Stimulated activated CD4-positive, alpha-beta T cell treated with anti-CD3 and anti-CD28 coated beads, Interleukin-4, amount 100 ng/mL, for 1 hour (primary cell): ENCODE measurements at regions not wholly inside any gene's neighbourhood (a gene's known extent, or its start where the extent isn't known, plus 50 kb on each side); places are given as distances from the start of the nearest gene placed in this dataset.
"Not testable (repeated sequence)": the region's sequence is repeated elsewhere in the genome, so short reads cannot be mapped to it uniquely, and the experiment has no call there.

Experiments used
- DNase-seq: peaks from one replicate; pipeline ENCODE4 v3.0.0-alpha.2; 2020

DNA sequence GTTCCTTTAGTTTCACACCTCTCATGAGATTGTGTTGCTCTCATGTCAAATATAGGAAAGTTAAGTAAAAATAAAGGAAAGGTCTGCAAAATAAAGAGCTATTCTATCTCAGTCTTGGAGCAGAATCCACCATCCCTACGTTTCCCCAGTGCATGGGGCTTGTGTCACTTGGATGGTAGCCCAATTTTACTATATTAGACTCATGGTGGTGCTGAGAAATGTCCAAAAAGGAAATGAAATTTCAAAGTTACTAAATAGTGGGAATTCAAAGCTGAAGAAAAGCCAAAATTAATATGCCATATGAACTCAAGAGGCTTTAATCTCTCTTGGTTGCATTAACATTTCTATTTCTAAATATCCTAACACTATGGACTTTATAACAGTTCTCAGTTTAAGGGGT, 1283.3 kb upstream of the GJE1 start:
- no peak for DNase-seq

DNA sequence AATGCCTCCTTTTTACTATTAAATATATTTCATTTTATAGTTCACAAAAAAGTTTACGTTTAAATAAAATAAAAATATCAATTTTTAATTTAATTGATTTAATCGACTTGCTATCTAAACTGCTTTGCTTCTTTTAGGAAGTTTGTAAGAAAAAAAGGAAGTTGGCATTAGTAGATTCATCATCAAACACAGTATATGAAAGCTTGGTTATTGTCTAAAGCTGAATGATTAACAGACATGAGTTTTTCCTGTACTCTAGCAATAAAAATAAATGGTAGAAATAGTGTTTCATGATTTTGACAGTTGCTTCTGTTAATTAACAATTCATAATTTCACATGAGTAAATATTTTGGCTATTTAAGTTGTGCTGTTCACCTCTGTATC, 1285.5 kb upstream of the GJE1 start:
- no peak for DNase-seq

DNA sequence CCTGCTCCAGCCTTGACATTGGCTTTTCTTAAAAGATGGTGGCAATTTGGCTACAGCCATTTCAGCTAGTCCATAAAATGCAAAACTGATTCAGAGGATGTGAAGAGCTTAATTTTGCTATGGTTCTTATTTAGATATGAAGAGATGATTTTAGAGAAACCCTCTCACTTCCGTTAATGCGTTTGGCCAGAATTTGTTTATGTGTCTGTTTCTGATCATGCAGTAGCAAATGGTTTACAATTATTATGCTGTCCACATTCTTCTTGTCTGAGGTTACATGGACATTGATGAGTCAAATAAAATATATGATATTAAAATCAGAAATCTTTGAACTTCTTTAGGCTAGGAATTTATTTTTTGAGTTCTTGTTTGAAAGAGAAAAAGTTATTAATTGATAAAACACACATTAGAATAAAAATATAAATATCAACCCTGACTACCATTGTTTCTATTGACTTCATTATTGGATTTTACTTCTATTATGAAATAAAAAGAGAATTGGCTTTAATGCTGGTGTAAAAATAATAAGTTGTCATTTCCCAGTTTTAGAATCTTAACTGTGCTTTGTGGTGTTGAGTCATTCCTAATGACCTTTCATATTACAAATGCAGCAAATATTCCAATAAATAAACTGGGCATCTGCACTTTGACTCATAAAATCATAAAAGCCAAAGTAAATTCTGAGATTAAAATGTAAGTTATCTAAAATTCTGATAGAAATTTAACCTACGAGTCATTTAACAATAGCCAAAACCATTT, 1286.0 kb upstream of the GJE1 start:
- DNase-seq: no peak

DNA sequence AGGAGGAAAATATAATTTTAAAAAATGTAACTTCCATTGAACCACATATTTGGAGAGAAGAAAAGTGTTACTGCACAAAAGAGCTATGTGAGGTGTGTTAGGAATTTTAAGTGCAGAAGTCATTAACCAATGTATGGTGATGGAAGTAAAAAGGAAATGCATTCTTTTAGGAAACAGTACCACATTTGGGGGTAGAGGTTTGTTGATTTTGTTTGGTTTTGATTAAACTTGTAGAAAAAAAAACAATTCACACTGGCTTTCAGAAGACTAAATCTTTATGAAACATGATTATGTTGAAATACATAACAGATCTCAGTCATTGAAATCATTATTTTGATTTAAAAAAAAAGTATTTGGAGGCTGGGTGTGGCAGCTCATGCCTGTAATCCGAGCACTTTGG, 1287.0 kb upstream of the GJE1 start:
- no peak for DNase-seq

DNA sequence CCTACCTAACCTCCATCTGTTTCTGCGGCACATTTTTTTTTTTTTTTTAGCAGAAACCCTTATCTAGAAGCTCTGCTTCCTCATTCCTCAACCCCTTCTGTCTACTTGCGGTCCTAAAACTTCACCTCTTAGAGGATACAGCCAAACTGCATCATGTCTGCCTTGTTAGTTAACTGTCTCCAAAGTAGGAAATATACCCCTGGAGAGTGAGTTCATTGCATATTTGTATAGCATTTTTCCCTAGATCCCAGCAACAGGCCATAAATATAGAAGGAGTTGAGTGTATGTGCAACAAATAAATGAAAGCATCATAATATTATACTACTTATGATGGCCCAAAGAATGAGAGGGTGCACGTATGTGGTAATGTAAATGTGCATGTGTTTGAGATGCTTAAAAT, 1288.6 kb upstream of the GJE1 start:
- DNase-seq: no peak

DNA sequence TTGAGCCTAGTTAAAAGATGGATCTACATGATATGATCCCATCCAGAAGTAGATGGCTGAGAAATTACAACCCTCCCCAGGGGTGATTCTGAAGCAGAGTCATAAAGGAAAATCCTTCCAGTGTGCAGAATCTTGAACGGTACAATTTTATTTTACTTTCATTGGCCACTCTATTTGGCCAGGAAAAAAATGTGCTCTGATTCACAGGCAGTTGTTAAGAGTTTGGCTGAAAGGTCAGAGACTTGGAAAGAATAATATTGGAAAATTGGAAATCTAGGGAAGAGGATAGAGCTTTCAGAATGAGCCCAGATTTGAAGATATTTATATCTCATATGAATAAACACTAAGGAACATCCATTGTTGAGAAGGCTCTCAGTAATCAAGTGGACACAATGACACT, 1299.3 kb upstream of the GJE1 start:
- DNase-seq: no peak

DNA sequence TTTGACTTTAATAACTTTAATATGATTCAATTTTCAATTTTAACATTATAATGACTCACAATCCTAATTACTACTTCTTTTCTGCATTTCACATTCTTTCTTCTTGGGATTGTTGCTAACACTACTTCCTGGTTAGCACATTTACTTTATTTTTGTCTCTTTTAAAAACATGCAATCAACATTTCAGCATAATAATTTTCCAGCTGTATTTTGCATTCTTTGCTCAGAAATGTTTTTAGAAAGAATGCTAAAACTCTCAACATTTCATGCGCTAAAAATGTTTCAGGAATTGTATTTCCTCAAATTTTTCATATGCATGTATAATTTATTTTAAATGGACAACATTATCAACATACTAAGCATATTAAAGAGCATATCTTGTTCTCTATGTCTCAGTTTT, 1302.1 kb upstream of the GJE1 start:
- no peak for DNase-seq

DNA sequence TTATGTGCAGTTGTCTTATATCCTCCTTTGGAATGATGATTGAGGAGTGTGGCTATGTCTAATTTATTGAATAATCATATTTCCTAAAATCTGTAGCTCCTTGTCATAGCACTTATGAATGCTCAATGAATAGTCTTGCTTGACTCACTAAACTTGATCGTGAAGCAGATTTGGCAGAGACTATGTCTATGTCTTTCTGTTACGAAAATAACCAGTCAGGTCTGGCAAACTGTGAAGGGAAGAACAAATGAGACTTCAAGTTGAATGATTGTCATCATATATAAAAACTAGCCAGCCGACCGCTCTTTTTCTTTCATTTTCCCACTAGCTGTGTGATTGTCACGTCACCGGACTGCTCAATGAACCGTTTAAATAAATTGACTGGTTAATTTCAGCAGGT, 1303.9 kb upstream of the GJE1 start:
- DNase-seq: no peak

DNA sequence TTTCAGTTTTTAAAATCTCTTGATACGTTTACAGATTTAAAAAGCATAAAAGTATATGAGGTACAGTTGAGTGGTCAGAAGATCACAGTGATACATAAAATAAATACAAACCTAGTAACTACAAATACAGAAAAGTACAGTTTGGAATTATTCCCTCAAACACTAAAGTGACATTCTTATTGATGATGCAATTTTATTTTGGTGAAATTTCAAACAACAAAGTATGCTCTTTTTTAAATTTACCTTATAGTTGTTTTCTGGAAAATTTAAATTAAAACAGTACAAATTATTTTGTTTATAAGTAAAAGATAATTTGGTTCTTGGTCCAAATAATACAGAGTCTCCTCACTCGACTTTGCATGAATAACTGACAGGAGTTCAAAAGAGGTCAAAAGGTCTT, 1305.1 kb upstream of the GJE1 start:
- no peak for DNase-seq

DNA sequence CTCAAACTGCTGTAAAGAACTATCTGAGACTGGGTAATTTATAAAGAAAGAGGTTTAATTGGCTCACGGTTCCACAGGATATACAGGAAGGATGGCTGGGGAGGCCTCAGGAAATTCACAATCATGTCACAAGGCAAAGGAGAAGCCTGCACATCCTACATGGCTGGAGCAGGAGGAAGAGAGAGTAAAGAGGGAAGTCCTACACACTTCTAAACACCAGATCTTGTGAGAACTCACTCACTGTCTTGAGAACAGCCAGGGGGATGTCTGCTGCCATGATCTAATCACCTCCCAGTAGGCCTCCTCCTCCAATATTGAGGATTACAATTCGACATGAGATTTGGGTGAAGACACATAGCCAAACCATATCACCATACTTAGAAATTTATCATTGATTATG, 1307.0 kb upstream of the GJE1 start:
- DNase-seq: no peak

DNA sequence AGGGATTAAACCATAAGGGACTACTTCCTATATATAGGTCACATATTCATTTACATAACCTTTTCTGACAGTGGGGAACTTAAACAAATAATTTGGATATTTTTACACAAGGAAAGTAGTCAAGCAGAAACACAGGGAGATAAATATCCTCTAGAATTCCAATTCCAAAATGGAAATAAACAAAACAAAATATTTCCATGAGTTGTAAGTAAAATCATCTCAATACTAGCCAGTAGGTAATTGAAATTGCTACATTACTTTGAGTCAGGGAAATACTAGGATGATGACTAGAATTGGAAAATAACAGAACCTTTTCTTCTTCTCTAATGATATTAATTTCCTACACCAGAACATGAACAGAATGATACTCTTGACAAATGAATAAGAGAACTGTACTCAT, 1308.1 kb upstream of the GJE1 start:
- no peak for DNase-seq

DNA sequence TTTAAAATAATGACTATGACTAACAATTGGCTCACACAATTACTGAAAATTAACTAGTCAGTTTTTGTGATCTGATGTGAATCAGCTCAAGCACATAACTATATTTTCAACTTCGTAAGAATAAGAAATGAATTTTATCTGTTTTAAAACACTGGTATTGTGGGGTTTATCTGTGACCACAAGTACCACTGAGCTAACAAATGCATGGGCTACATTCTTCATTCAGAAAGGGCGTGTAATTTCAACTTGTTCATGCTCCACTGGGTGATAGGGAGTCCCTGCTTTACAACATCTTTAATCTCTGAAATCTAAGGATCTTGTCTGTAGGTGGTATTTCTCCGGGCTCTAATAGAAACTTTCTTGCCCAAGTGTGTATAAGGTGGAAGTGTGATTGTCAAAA, 1311.5 kb upstream of the GJE1 start:
- no peak for DNase-seq

DNA sequence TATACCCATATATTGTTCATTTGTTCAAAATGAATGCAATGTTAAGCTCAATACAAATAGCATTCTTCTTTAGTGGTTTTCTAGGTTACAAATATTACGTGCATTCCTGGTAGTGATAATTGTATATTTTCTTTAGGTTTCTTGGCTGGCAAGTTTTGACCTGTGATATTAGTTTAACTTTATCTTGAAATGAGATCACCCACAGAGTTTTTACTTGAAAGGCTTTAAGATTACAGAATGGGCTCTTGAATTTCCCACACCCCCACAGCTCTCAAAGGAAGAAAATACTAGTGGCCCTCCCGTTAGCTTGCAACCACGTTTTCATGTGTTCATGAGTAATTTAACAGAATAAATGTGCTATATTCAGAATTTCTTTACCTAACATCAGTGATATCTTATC, 1315.5 kb upstream of the GJE1 start:
- no peak for DNase-seq

DNA sequence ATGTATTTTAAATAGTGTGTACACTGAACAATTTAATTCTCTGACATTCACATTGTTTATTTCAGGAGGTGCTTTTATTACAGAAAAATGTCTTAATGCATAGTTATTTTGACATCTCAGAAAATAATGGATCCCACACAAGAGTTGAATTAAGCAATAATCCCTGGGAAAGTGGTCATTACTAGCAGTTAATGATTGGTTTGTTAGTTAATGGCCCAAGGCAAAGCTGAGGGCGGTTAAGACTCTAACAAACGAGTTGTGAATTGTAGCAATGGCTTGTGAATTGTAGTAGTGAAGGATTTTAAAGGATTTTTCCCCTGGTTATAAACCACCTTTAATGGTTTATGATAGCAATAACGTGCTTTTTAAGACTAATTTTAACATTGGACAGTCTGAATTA, 1316.0 kb upstream of the GJE1 start:
- DNase-seq: no peak

DNA sequence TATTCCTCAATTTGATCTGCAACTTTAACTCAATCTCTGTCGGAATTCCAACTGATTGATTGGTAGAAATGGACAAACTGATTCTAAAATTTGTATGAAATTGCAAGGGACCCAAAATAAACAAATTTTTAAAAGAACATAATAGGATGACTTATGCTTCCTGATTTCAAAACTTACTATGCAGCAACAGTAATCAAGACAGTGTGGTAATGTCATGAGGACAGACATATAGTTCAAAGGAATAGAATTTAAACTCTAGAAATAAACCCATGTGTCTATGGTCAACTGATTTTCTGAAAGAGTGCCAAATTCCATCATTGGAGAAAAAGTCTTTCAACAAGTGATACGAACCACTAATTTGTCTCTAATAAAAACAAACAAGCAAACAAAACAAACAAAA, 1320.1 kb upstream of the GJE1 start:
- no peak for DNase-seq

DNA sequence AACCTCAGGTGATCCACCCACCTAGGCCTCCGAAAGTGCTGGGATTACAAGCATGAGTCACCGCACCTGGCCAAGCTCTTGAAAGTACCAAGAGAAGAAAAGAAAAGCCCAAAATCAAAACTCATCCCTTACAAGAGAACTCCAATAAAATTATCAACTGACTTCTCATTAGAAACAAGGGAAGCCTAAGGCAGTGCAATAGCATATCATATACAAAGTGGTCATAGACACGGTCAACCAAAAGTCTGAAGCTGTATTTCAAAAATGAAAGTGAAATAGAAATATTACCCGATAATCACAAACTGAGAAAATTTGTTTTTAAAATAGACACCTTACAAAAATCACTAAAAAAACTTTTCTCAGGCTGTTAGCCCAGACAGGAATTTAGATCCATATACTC, 1321.1 kb upstream of the GJE1 start:
- no peak for DNase-seq

DNA sequence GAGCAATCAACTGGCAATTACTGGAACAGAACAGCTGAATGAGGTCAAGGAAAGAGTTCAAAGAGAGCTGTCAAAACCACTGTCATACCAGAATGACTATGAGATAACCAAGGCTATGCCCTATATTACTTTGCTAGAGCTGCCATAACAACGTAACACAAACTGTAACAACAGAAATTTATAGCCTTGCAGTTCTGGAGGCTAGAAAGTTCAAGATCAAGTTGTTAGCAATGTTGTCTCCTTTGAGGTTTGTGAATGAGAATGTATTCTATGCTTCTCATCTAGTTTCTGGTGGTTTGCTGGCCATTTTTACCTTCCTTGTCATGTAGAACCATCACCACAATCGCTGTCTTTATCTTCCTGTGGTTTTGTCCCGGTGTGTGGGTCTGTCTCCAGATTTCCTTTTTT, 1323.0 kb upstream of the GJE1 start:
- no peak for DNase-seq

DNA sequence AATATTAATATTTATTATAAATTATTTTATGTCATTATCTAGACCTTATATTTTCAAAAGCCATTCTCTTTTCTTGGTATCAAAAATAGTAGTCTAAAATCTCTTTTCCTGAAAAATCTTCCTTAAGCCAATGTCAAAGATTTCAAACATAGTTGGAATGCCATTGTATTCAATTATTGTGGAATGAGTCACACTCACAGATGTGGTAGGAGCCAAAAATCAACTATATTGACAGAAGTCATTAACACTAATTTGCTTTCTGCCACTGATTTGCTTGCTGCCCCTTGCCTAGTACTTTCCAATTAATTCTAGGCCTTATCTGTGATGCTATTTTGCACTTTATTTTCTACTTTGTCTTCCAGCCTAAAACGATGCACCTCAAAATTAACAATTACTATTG, 1326.3 kb upstream of the GJE1 start:
- no peak for DNase-seq

DNA sequence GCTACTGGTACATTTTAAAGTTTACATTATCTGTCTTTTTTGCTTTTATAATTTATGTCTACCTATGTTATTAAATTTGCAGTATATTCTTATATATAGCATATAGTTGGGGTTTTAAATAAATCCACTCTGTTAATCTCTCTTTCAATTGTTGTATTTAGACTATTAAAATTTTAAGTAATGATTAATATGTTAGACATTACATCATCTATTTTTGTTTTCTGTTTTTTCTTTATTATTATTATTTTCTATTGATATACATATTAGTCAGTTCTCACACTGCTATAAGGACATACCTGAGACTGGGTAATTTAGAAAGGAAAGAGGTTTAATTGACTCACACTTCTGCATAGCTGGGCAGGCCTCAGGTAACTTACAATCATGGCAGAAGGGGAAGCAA, 1338.2 kb upstream of the GJE1 start:
- DNase-seq: no peak

DNA sequence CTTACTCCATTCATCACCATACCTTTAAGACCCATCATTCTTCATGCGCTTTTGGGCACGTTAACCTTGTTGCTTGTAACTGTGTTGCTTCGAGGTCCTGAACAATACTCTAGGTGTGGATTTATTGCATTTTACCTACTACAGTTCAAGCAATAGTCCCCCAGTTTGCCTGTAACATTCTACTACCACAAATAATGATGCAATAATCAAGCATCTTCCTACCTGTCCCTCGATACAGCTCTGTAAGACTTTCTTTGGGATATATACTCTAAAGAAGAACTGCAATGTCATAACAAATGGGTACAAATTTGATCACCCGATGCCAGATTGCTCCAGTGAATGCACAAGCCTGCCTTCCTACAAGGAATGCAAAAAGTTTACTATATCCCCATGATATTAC, 1342.6 kb upstream of the GJE1 start:
- no peak for DNase-seq

DNA sequence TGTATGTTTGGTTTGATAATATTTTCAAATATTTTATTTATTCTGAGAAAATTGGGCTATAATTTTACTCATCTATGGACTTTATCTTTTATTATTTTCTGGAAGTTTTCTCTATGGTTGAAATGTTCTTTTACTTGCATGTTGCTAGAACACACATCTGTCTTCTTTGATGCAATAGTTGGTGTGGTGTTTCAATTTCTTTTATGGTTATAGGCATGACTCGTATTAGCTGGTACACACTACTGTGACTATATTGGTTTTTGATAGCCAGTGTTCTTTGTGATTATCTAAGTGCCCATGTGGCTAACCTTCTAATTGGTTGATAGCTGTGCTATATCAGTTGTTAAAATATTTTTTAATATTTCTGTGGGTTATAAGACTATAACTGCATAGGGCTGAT, 1343.3 kb upstream of the GJE1 start:
- no peak for DNase-seq

DNA sequence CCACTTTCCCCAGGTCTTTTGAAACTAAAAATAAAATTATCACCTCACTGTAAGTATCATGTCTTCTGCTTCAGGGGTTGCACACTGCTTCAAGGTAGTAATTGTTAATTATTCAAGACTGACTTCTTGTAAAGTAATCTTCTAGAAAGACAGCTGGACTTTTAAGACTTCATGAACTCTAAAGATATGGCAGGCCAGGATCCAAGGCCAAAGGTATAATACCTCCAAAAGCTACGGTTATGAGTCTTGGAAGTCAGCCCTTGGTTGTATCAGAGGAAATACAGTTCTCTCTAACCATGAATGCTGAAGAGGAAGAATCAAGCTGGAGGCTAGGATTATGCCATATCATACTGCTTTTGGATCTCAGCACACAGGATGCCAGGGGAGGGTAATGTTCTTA, 1346.8 kb upstream of the GJE1 start:
- no peak for DNase-seq

DNA sequence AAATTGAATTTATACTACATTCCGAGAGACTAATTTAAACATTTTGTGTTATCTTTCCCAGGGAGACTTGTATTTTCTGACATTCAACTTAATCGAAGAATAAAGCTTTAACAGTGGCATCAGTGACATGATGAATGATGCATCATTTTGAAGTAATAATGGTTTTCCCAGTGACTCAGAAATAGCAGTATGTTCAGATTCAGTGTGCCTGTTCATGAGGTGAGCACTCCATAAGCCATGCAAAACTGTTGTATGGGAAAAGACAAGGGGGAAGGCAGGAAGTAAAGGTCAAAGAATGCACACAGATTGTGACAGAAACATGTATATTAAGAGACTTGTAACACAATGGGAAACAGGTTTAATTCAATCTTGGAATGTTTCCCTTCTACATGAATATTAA, 1348.2 kb upstream of the GJE1 start:
- DNase-seq: no peak

DNA sequence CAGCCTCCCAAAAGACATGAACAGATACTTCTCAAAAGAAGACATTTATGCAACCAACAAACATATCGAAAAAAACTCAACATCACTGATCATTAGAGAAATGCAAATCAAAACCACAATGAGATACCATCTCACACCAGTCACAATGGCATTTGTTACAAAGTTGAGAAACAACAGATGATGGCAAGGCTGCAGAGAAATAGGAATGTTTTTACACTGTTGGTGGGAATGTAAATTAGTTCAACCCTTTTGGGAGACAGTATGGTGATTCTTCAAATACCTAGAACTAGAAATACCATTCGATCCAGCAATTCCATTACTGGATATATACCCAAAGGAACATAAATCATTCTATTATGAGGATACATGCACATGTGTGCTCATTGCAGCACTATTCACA, 1349.2 kb upstream of the GJE1 start:
- not testable (repeated sequence) for DNase-seq

DNA sequence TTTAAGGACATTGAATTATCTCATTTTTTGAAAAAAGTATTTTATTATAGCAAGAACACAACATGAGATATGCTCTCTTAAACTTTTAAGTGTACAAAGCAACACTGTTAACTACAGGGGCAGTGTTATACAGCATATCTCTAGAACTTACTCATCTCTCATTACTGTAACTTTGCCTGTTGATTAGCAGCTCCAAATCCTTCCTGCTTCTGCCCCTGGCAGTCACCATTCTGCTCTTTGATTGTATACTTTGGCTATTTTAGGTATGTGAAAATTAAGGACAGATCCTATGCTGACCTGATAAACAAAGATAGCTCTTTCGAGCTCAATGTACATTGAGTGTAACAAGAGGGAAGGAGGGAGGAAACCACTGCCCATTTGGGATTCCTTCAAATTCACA, 1349.8 kb upstream of the GJE1 start:
- no peak for DNase-seq
